ENCODE measurements at regions not wholly inside any gene's neighbourhood (a gene's known extent, or its start where the extent isn't known, plus 50 kb on each side); places are given as distances from the start of the nearest gene placed in this dataset.
"Not testable (repeated sequence)": the region's sequence is repeated elsewhere in the genome, so short reads cannot be mapped to it uniquely, and the experiment has no call there.

GRCh38 chr4:146104541-146104940, 71.0 kb upstream of the LSM6 start:
- ATAC-seq (no peak), DNase-seq (no peak)
- no peaks in the 10 kb centered on the region for H3K4me1 Mint-ChIP-seq (ENCODE audit: low read depth)
- H3K27ac Mint-ChIP-seq = no peak overlapping the region
- no peak overlapping the region for H3K4me3 Mint-ChIP-seq
- CTCF ChIA-PET = no interaction called here
- peaks cover 9% of the 10 kb centered on the region for H3K27me3 Mint-ChIP-seq (ENCODE audit: low read depth)
- no peaks in the 10 kb centered on the region for H3K36me3 Mint-ChIP-seq (ENCODE audit: low read depth)
- no peaks in the 10 kb centered on the region for H3K9me3 Mint-ChIP-seq (ENCODE audit: insufficient read depth)
- POLR2A ChIA-PET = no interaction called here

- H3K27ac Mint-ChIP-seq, CTCF ChIA-PET, DNase-seq: not testable (repeated sequence)
Observed at GRCh38 chr4:146104052-146104451, 71.5 kb upstream of the LSM6 start.

GRCh38 chr4:146099585-146099984, 75.9 kb upstream of the LSM6 start:
- Mint-ChIP-seq H3K36me3 (ENCODE audit: low read depth) (no peaks in the 10 kb centered on the region), H3K27me3 (ENCODE audit: low read depth) (peaks cover 10% of the 10 kb centered on the region), H3K4me1 (ENCODE audit: low read depth) (no peaks in the 10 kb centered on the region), H3K4me3 (no peak overlapping the region), H3K27ac (no peak overlapping the region), H3K9me3 (ENCODE audit: insufficient read depth) (no peaks in the 10 kb centered on the region)
- ATAC-seq = no peak
- DNase-seq = no peak
- ChIA-PET POLR2A (no interaction called here), CTCF (no interaction called here)

More at GRCh38 chr4:146104052-146104451, 71.5 kb upstream of the LSM6 start:
- H3K27me3 Mint-ChIP-seq (ENCODE audit: low read depth); H3K4me3 Mint-ChIP-seq; H3K36me3 Mint-ChIP-seq (ENCODE audit: low read depth); H3K9me3 Mint-ChIP-seq (ENCODE audit: insufficient read depth); ATAC-seq; H3K4me1 Mint-ChIP-seq (ENCODE audit: low read depth); POLR2A ChIA-PET: not testable (repeated sequence)

- Mint-ChIP-seq H3K4me3 (no peak overlapping the region), H3K4me1 (ENCODE audit: low read depth) (no peaks in the 10 kb centered on the region), H3K27me3 (ENCODE audit: low read depth) (peaks cover 10% of the 10 kb centered on the region), H3K36me3 (ENCODE audit: low read depth) (no peaks in the 10 kb centered on the region), H3K9me3 (ENCODE audit: insufficient read depth) (no peaks in the 10 kb centered on the region), H3K27ac (no peak overlapping the region)
- POLR2A ChIA-PET = no interaction called here
- ATAC-seq (no peak), DNase-seq (no peak)
- CTCF ChIA-PET = no interaction called here
Observed at GRCh38 chr4:146098978-146099377, 76.5 kb upstream of the LSM6 start.

- CTCF ChIA-PET = no interaction called here
- Mint-ChIP-seq H3K27me3 (ENCODE audit: low read depth) (peaks cover 10% of the 10 kb centered on the region), H3K27ac (no peak overlapping the region), H3K9me3 (ENCODE audit: insufficient read depth) (no peaks in the 10 kb centered on the region), H3K36me3 (ENCODE audit: low read depth) (no peaks in the 10 kb centered on the region), H3K4me3 (no peak overlapping the region), H3K4me1 (ENCODE audit: low read depth) (no peaks in the 10 kb centered on the region)
- DNase-seq (no peak), ATAC-seq (no peak)
- POLR2A ChIA-PET = no interaction called here
Observed at GRCh38 chr4:146098397-146098796, 77.1 kb upstream of the LSM6 start.

- DNase-seq (no peak), ATAC-seq (no peak)
- Mint-ChIP-seq H3K4me3 (no peak overlapping the region), H3K4me1 (ENCODE audit: low read depth) (no peaks in the 10 kb centered on the region), H3K27me3 (ENCODE audit: low read depth) (peaks cover 12% of the 10 kb centered on the region), H3K36me3 (ENCODE audit: low read depth) (no peaks in the 10 kb centered on the region), H3K27ac (no peak overlapping the region), H3K9me3 (ENCODE audit: insufficient read depth) (no peaks in the 10 kb centered on the region)
- ChIA-PET CTCF (interaction anchor here (1.4 kb wide), 1 partner anchor 85 kb away, joined by 3 read pairs; no protein-coding TSS in a partner anchor), POLR2A (no interaction called here)
Observed at GRCh38 chr4:146096371-146096770, 79.1 kb upstream of the LSM6 start.

- no peak for ATAC-seq
Observed at GRCh38 chr4:146095860-146096259, 79.7 kb upstream of the LSM6 start.

GRCh38 chr4:146095091-146095690, 80.3 kb upstream of the LSM6 start:
- H3K36me3 Mint-ChIP-seq (ENCODE audit: low read depth) = no peaks in the 10 kb centered on the region
- peaks cover 8% of the 10 kb centered on the region for H3K27me3 Mint-ChIP-seq (ENCODE audit: low read depth)
- H3K27ac Mint-ChIP-seq = no peak overlapping the region
- no peaks in the 10 kb centered on the region for H3K9me3 Mint-ChIP-seq (ENCODE audit: insufficient read depth)
- H3K4me3 Mint-ChIP-seq = no peak overlapping the region
- POLR2A ChIA-PET = no interaction called here
- H3K4me1 Mint-ChIP-seq (ENCODE audit: low read depth) = no peaks in the 10 kb centered on the region
- ATAC-seq (no peak), DNase-seq (peak; percentile 46)
- CTCF ChIA-PET = interaction anchor here (0.7 to 1.7 kb wide), 21 partner anchors 8 to 1002 kb away, joined by 3 to 13 read pairs (median 3); no protein-coding TSS in a partner anchor

More at GRCh38 chr4:146095860-146096259, 79.7 kb upstream of the LSM6 start:
- DNase-seq = no peak
- no peak overlapping the region for H3K4me3 Mint-ChIP-seq
- no peak overlapping the region for H3K27ac Mint-ChIP-seq
- CTCF ChIA-PET = interaction anchor here (0.8 to 1.7 kb wide), 13 partner anchors 9 to 1001 kb away, joined by 3 to 13 read pairs (median 4); no protein-coding TSS in a partner anchor
- no peaks in the 10 kb centered on the region for H3K4me1 Mint-ChIP-seq (ENCODE audit: low read depth)
- POLR2A ChIA-PET = no interaction called here
- H3K36me3 Mint-ChIP-seq (ENCODE audit: low read depth) = no peaks in the 10 kb centered on the region
- peaks cover 10% of the 10 kb centered on the region for H3K27me3 Mint-ChIP-seq (ENCODE audit: low read depth)
- H3K9me3 Mint-ChIP-seq (ENCODE audit: insufficient read depth) = no peaks in the 10 kb centered on the region

GRCh38 chr4:146088690-146089089, 86.8 kb upstream of the LSM6 start:
- Mint-ChIP-seq H3K4me1 (ENCODE audit: low read depth) (no peaks in the 10 kb centered on the region), H3K4me3 (no peak overlapping the region), H3K9me3 (ENCODE audit: insufficient read depth) (no peaks in the 10 kb centered on the region), H3K27ac (no peak overlapping the region), H3K36me3 (ENCODE audit: low read depth) (no peaks in the 10 kb centered on the region), H3K27me3 (ENCODE audit: low read depth) (peaks cover 21% of the 10 kb centered on the region)
- ChIA-PET POLR2A (no interaction called here), CTCF (no interaction called here)
- DNase-seq (no peak), ATAC-seq (no peak)

GRCh38 chr4:146087856-146088255, 87.7 kb upstream of the LSM6 start:
- no peak for ATAC-seq
- H3K9me3 Mint-ChIP-seq (ENCODE audit: insufficient read depth) = no peaks in the 10 kb centered on the region
- H3K27me3 Mint-ChIP-seq (ENCODE audit: low read depth) = peaks cover 21% of the 10 kb centered on the region
- H3K27ac Mint-ChIP-seq = no peak overlapping the region
- POLR2A ChIA-PET = no interaction called here
- no peaks in the 10 kb centered on the region for H3K4me1 Mint-ChIP-seq (ENCODE audit: low read depth)
- H3K36me3 Mint-ChIP-seq (ENCODE audit: low read depth) = no peaks in the 10 kb centered on the region
- CTCF ChIA-PET = no interaction called here
- H3K4me3 Mint-ChIP-seq = no peak overlapping the region
- DNase-seq = no peak

- no peaks in the 10 kb centered on the region for H3K9me3 Mint-ChIP-seq (ENCODE audit: insufficient read depth)
- ATAC-seq (no peak), DNase-seq (no peak)
- ChIA-PET CTCF (interaction anchor here (3.3 kb wide), 1 partner anchor 19 kb away, joined by 13 read pairs; no protein-coding TSS in a partner anchor), POLR2A (no interaction called here)
- H3K27ac Mint-ChIP-seq = no peak overlapping the region
- no peak overlapping the region for H3K4me3 Mint-ChIP-seq
- no peaks in the 10 kb centered on the region for H3K4me1 Mint-ChIP-seq (ENCODE audit: low read depth)
- H3K36me3 Mint-ChIP-seq (ENCODE audit: low read depth) = no peaks in the 10 kb centered on the region
- peaks cover 6% of the 10 kb centered on the region for H3K27me3 Mint-ChIP-seq (ENCODE audit: low read depth)
Observed at GRCh38 chr4:146076081-146076480, 99.4 kb upstream of the LSM6 start.

GRCh38 chr4:146073517-146073916, 102.0 kb upstream of the LSM6 start:
- H3K36me3 Mint-ChIP-seq (ENCODE audit: low read depth) = no peaks in the 10 kb centered on the region
- POLR2A ChIA-PET = no interaction called here
- H3K27ac Mint-ChIP-seq = no peak overlapping the region
- CTCF ChIA-PET = interaction anchor here (1.3 kb wide), 1 partner anchor 10 kb away, joined by 4 read pairs; no protein-coding TSS in a partner anchor
- DNase-seq (no peak), ATAC-seq (no peak)
- H3K27me3 Mint-ChIP-seq (ENCODE audit: low read depth) = peaks cover 10% of the 10 kb centered on the region
- no peaks in the 10 kb centered on the region for H3K4me1 Mint-ChIP-seq (ENCODE audit: low read depth)
- H3K4me3 Mint-ChIP-seq = no peak overlapping the region
- H3K9me3 Mint-ChIP-seq (ENCODE audit: insufficient read depth) = no peaks in the 10 kb centered on the region

GRCh38 chr4:146072376-146072775, 103.1 kb upstream of the LSM6 start:
- Mint-ChIP-seq H3K4me1 (ENCODE audit: low read depth) (no peaks in the 10 kb centered on the region), H3K9me3 (ENCODE audit: insufficient read depth) (no peaks in the 10 kb centered on the region), H3K27ac (no peak overlapping the region), H3K36me3 (ENCODE audit: low read depth) (no peaks in the 10 kb centered on the region), H3K4me3 (no peak overlapping the region), H3K27me3 (ENCODE audit: low read depth) (peaks cover 10% of the 10 kb centered on the region)
- POLR2A ChIA-PET = no interaction called here
- CTCF ChIA-PET = interaction anchor here (1.3 kb wide), 1 partner anchor 9 kb away, joined by 4 read pairs; no protein-coding TSS in a partner anchor
- no peak for ATAC-seq
- no peak for DNase-seq

Measured in activated CD8-positive, alpha-beta T cell treated with anti-CD3 and anti-CD28 coated beads, Interleukin-2, amount 10 ng/mL, durations not matched to agents 7 days and 5 days (primary cell).